ENCODE measurements at regions not wholly inside any gene's neighbourhood (a gene's known extent, or its start where the extent isn't known, plus 50 kb on each side); places are given as distances from the start of the nearest gene placed in this dataset.

- H3K36me3 ChIP-seq: no peaks in the 10 kb centered on the region
- peaks cover 0 to 18% of the 10 kb centered on the region in 2 experiments for H3K4me1 ChIP-seq (ENCODE audit: control insufficient read depth in 1 of 2, insufficient read depth in 1 of 2, low read depth in 1 of 2, low read length in 1 of 2)
- H3K27me3 ChIP-seq: peaks cover 15% of the 10 kb centered on the region
- no peaks in the 10 kb centered on the region for H3K9me3 ChIP-seq
- TF ChIP-seq CTCF (IDR thresholded peaks at IDR 0.05): no peak
- no peak overlapping the region for H3K27ac ChIP-seq
- no peak overlapping the region for H3K4me3 ChIP-seq (ENCODE audit: low read depth in 1 of 2, low read length in 1 of 2)
These were observed 403.7 kb downstream of the CDH26 start for GRCh38 chr20:60361761-60362395.

DNA sequence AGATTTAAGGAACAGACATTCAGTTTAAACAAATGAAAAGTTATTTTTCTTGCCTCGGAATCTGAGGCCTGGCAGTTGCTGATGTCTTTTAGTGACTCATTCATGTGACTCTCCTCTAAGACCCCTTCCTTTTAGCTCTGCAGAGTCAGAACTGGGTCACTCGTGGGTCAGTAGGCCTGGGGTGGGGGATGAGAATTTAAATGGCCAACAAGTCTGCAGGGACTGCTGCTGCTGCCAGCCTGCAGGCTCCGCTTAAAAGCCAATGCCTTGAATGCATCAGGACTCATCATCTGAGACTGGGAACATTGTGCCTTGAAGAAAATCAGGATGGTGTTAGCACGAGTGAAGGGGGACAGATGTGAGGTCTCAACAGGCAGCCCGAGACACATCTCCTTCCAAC lies 404.3 kb downstream of the CDH26 start:
- Histone ChIP-seq H3K27me3 (peaks cover 18% of the 10 kb centered on the region), H3K36me3 (no peaks in the 10 kb centered on the region), H3K4me1 (ENCODE audit: control insufficient read depth in 1 of 2, insufficient read depth in 1 of 2, low read depth in 1 of 2, low read length in 1 of 2) (peaks cover 0 to 11% of the 10 kb centered on the region in 2 experiments), H3K27ac (no peak overlapping the region), H3K4me3 (ENCODE audit: low read depth in 1 of 2, low read length in 1 of 2) (no peak overlapping the region), H3K9me3 (no peaks in the 10 kb centered on the region)
- no peak for TF ChIP-seq CTCF (IDR thresholded peaks at IDR 0.05)

GRCh38 chr20:60363698-60364097 lies 405.5 kb downstream of the CDH26 start:
- Histone ChIP-seq H3K27me3 (peaks cover 18% of the 10 kb centered on the region), H3K4me3 (ENCODE audit: low read depth in 1 of 2, low read length in 1 of 2) (no peak overlapping the region), H3K36me3 (no peaks in the 10 kb centered on the region), H3K27ac (no peak overlapping the region), H3K4me1 (ENCODE audit: control insufficient read depth in 1 of 2, insufficient read depth in 1 of 2, low read depth in 1 of 2, low read length in 1 of 2) (no peaks in the 10 kb centered on the region), H3K9me3 (no peaks in the 10 kb centered on the region)
- TF ChIP-seq CTCF (IDR thresholded peaks at IDR 0.05): no peak

GRCh38 chr20:60365064-60365666 lies 406.9 kb downstream of the CDH26 start:
- Histone ChIP-seq H3K27me3 (peaks cover 24% of the 10 kb centered on the region), H3K4me1 (ENCODE audit: control insufficient read depth in 1 of 2, insufficient read depth in 1 of 2, low read depth in 1 of 2, low read length in 1 of 2) (no peaks in the 10 kb centered on the region), H3K27ac (no peak overlapping the region), H3K36me3 (no peaks in the 10 kb centered on the region), H3K4me3 (ENCODE audit: low read depth in 1 of 2, low read length in 1 of 2) (no peak overlapping the region), H3K9me3 (no peaks in the 10 kb centered on the region)
- TF ChIP-seq CTCF (IDR thresholded peaks at IDR 0.05): no peak

- H3K36me3 ChIP-seq: no peaks in the 10 kb centered on the region
- TF ChIP-seq CTCF (IDR thresholded peaks at IDR 0.05): no peak
- H3K27ac ChIP-seq: no peak overlapping the region
These were observed 407.7 kb downstream of the CDH26 start for GRCh38 chr20:60365882-60366281.

More at GRCh38 chr20:60365882-60366281, 407.7 kb downstream of the CDH26 start:
- Histone ChIP-seq H3K9me3 (no peaks in the 10 kb centered on the region), H3K27me3 (peaks cover 27% of the 10 kb centered on the region), H3K4me3 (ENCODE audit: low read depth in 1 of 2, low read length in 1 of 2) (no peak overlapping the region), H3K4me1 (ENCODE audit: control insufficient read depth in 1 of 2, insufficient read depth in 1 of 2, low read depth in 1 of 2, low read length in 1 of 2) (no peaks in the 10 kb centered on the region)
